ENCODE measurements at regions not wholly inside any gene's neighbourhood (a gene's known extent, or its start where the extent isn't known, plus 50 kb on each side); places are given as distances from the start of the nearest gene placed in this dataset.

- H3K27ac ChIP-seq = no peak overlapping the region
- no peak for TF ChIP-seq CTCF (IDR thresholded peaks at IDR 0.05)
- no peak overlapping the region for H3K4me3 ChIP-seq (ENCODE audit: low read depth in 1 of 2, low read length in 1 of 2)
These were observed 207.5 kb downstream of the SPTSSA start for GRCh38 chr14:34254571-34254970.

GRCh38 chr14:34254031-34254430, 208.0 kb downstream of the SPTSSA start:
- no peak for TF ChIP-seq CTCF (IDR thresholded peaks at IDR 0.05)
- H3K27me3 ChIP-seq = peaks cover 12% of the 10 kb centered on the region
- H3K4me3 ChIP-seq (ENCODE audit: low read depth in 1 of 2, low read length in 1 of 2) = no peak overlapping the region
- no peaks in the 10 kb centered on the region for H3K36me3 ChIP-seq
- no peaks in the 10 kb centered on the region for H3K9me3 ChIP-seq
- H3K4me1 ChIP-seq (ENCODE audit: control insufficient read depth in 1 of 2, insufficient read depth in 1 of 2, low read depth in 1 of 2, low read length in 1 of 2) = no peaks in the 10 kb centered on the region
- H3K27ac ChIP-seq = no peak overlapping the region

More at GRCh38 chr14:34254571-34254970, 207.5 kb downstream of the SPTSSA start:
- H3K27me3 ChIP-seq = peaks cover 12% of the 10 kb centered on the region
- H3K4me1 ChIP-seq (ENCODE audit: control insufficient read depth in 1 of 2, insufficient read depth in 1 of 2, low read depth in 1 of 2, low read length in 1 of 2) = no peaks in the 10 kb centered on the region
- no peaks in the 10 kb centered on the region for H3K9me3 ChIP-seq
- H3K36me3 ChIP-seq = no peaks in the 10 kb centered on the region

- peaks cover 1% of the 10 kb centered on the region for H3K27me3 ChIP-seq
- no peaks in the 10 kb centered on the region for H3K9me3 ChIP-seq
- no peaks in the 10 kb centered on the region for H3K4me1 ChIP-seq (ENCODE audit: control insufficient read depth in 1 of 2, insufficient read depth in 1 of 2, low read depth in 1 of 2, low read length in 1 of 2)
- H3K4me3 ChIP-seq (ENCODE audit: low read depth in 1 of 2, low read length in 1 of 2) = no peak overlapping the region
- no peak overlapping the region for H3K27ac ChIP-seq
- no peak for TF ChIP-seq CTCF (IDR thresholded peaks at IDR 0.05)
- H3K36me3 ChIP-seq = no peaks in the 10 kb centered on the region
These were observed 209.8 kb downstream of the SPTSSA start for GRCh38 chr14:34252227-34252626.

GRCh38 chr14:34251662-34252061, 210.4 kb downstream of the SPTSSA start:
- H3K9me3 ChIP-seq = no peaks in the 10 kb centered on the region
- no peak for TF ChIP-seq CTCF (IDR thresholded peaks at IDR 0.05)
- H3K4me3 ChIP-seq (ENCODE audit: low read depth in 1 of 2, low read length in 1 of 2) = no peak overlapping the region
- H3K4me1 ChIP-seq (ENCODE audit: control insufficient read depth in 1 of 2, insufficient read depth in 1 of 2, low read depth in 1 of 2, low read length in 1 of 2) = no peaks in the 10 kb centered on the region
- no peak overlapping the region for H3K27ac ChIP-seq
- no peaks in the 10 kb centered on the region for H3K27me3 ChIP-seq
- no peaks in the 10 kb centered on the region for H3K36me3 ChIP-seq

- TF ChIP-seq CTCF (IDR thresholded peaks at IDR 0.05) = no peak
- Histone ChIP-seq H3K4me3 (ENCODE audit: low read depth in 1 of 2, low read length in 1 of 2) (no peak overlapping the region), H3K4me1 (ENCODE audit: control insufficient read depth in 1 of 2, insufficient read depth in 1 of 2, low read depth in 1 of 2, low read length in 1 of 2) (no peaks in the 10 kb centered on the region), H3K27me3 (no peaks in the 10 kb centered on the region), H3K36me3 (no peaks in the 10 kb centered on the region), H3K27ac (no peak overlapping the region), H3K9me3 (no peaks in the 10 kb centered on the region)
These were observed 211.1 kb downstream of the SPTSSA start for GRCh38 chr14:34250959-34251358.

- TF ChIP-seq CTCF (IDR thresholded peaks at IDR 0.05) = no peak
- Histone ChIP-seq H3K36me3 (no peaks in the 10 kb centered on the region), H3K4me1 (ENCODE audit: control insufficient read depth in 1 of 2, insufficient read depth in 1 of 2, low read depth in 1 of 2, low read length in 1 of 2) (no peaks in the 10 kb centered on the region)
These were observed 214.4 kb downstream of the SPTSSA start for GRCh38 chr14:34247605-34248004.

More at GRCh38 chr14:34247605-34248004, 214.4 kb downstream of the SPTSSA start:
- Histone ChIP-seq H3K27me3 (no peaks in the 10 kb centered on the region), H3K9me3 (no peaks in the 10 kb centered on the region), H3K27ac (no peak overlapping the region), H3K4me3 (ENCODE audit: low read depth in 1 of 2, low read length in 1 of 2) (no peak overlapping the region)
